NCI-H774 (cell line): ENCODE measurements at regions not wholly inside any gene's neighbourhood (a gene's known extent, or its start where the extent isn't known, plus 50 kb on each side); places are given as distances from the start of the nearest gene placed in this dataset.

Experiments
- DNase-seq: peaks from one replicate; lab custom pipeline; 2025; lab: John Stamatoyannopoulos, UW

GRCh38 chr2:129152514-129152913 is 827.0 kb upstream of the RAB6C start:
- no peak for DNase-seq

DNA sequence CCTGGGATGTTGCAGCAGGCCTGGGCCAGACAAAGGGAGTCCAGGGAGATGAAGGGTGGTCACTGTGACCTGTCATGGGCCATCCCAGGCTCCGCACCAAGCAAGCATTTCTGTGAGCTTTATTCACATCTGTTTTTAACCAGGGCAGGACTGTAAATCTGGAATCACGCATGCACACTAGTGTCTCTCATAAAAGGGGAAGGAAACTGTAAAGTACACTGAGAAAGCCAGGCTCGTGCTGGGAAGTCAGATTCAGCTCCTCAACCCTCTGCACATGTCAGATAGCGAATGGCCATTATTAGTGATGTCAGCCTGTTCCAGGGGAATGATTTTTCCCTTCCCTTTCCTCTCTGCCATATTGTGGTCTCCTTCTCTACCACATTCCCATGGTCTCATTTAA is 818.6 kb upstream of the RAB6C start:
- no peak for DNase-seq

DNA sequence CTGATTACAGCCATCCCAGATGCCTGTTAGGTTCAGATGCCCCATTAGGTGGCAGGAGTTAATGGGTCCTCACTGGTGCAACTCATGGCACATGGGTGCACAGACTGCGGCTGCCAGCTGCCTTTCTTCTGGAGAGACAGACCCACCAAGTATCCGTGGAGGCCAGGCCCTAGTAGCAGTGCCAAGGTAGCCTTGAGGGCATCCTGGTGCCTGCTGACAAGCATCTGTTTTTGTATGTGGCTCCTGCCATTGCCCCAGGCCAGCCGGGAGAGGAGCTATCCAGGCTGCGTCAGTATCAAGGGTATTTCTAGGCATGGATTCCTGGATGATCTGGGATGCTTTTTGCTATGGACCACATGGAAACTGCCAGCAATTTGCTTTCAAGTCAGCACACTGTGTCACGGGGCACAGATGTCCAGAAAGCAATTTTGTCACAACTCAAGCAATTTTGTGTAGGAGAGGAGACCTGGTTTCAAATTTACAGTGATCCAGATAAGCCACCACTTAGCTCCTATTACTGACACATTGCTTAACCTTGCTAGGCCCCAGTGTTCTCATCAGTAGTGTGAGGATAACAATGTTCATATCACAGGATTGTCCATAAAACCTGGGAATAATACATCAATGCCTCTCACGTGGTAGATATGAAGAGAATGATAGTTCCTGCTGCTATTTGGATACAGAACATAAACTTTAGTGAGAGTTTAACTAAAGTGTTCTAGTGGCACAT is 815.1 kb upstream of the RAB6C start:
- no peak for DNase-seq

DNA sequence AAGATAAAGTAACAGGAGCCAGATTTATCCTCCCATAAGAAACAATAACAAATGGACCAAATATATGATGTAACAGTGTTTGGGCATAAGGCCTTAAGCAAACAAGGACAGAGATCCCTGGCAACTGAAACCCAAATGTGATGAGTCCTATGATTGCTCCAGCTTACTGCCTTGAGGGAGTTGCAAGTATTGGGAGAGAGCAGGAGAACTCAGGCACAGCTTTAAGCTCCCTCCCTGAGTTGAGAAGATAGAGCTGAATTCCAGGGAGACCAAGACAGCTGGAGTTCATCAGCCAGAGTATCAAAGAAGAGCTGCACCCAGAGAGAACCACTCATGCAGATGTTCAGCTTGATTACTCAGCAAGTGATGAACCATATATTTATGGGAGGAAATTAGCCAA is 814.5 kb upstream of the RAB6C start:
- DNase-seq, result no peak

DNA sequence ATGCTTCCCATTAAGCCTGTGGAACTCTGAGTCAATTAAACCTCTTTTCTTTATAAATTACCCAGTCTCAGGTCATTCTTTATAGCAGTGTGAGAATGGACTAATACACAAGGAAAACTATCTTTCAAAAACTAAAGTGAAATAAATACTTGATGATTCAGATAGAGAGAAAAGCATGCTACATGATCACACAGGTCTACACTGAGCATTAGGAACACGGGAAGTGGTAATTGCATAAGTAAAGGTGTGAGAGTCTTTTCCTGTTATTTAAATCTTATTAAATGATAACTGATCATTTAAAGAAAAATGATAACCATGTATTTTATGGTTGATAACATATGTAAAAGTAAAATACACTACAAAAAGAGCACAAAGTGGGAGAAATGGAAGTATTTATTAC is 812.0 kb upstream of the RAB6C start:
- DNase-seq, result no peak

GRCh38 chr2:129170570-129170969 is 808.9 kb upstream of the RAB6C start:
- no peak for DNase-seq

- DNase-seq, result no peak
Observed at GRCh38 chr2:129174143-129174542, 805.3 kb upstream of the RAB6C start.

DNA sequence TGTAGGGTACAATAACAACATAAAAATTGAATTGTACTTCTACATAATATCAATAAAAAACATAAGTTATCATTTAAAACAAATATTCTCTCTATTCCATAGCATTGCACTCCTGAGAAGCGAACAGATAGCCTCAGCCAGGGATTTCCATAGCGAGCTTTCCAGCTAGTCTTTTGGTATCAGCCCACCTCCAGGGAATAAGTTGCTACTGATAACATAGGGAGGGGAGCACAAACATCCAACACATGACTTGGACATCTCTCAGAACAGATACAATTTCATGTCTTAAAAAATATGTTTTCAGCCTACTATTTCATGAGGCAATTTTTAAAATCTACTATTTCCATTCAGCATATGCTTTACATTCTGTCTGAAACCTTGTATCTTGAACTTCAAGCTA is 804.4 kb upstream of the RAB6C start:
- no peak for DNase-seq

DNA sequence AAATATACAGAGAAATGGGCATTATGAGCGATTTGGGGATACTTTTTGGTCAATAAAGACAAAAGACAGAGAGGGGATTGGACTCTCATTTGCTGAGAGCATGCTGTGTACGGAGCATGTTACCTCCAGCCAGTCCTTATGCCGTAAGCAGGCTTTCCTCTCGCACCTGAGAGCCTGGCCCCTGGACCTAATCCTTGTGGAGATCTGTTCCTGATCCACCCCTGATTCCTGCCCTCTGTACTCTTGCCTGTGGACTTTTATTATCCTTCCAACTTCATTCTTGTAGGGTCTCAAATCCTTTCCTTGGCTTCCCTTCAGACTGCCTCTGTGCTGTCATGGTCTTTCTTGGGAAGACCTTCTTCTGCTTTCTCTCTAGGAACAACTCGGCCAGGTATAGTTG is 803.1 kb upstream of the RAB6C start:
- no peak for DNase-seq

- no peak for DNase-seq
Observed at GRCh38 chr2:129178356-129178755, 801.1 kb upstream of the RAB6C start.

DNA sequence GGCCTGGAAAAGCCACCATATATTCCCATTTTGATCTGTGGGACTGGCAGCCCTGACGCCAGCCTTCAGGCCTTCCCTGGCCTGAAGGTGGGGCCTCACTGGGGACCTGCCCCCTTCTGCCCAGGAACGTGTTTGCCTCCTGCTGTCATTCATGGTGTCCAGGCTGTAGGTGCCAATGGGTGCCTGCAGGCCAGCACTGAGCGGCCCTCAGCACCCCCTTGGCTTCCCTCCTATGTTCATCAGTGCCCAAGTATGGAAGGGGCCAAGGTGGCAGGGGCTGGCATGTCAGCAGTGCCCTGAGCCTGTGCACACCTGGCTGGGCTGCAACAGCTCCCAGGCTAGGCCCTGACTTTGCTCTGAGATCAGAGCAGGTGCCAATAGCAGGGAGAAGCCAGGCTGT is 800.3 kb upstream of the RAB6C start:
- DNase-seq, result no peak

- no peak for DNase-seq
Observed at GRCh38 chr2:129180124-129180716, 799.2 kb upstream of the RAB6C start.

- DNase-seq, result no peak
Observed at GRCh38 chr2:129181433-129181832, 798.0 kb upstream of the RAB6C start.

DNA sequence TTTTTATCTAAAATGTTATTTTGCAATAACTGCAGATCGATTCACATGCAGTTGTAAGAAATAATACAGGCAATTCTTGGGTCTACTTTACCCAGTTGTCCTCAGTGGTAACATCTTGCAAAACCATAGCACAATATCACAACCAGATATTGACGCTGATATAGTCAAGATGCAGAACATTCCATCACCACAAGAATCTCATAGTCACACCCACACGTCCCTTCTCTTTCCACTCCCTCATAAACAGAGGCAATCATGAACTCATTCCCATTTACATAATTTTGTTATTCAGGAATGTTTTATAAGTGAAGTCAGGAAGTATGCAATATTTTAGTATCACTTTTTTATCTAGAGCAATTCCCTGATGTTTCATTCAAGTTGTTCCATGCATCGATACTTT is 797.5 kb upstream of the RAB6C start:
- no peak for DNase-seq

DNA sequence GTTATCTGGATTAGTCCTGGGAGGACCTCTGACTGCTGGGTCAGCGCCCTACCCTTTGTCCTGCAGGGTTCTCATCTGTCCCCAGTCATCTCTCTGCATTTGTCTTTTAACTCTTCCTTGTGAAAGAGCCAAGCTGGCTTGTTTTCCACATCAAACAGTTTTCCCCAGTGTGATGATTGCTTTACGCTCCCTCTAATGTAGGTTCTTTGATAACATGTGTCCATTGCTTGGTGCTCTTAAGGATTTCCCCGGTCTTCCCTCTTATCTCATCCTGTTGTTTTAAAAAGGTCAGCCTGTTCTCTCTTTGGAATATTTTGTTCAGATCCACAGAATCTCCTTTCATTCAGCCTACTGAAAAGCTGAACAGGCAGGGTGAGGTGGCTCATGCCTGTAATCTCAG is 792.1 kb upstream of the RAB6C start:
- DNase-seq, result no peak

DNA sequence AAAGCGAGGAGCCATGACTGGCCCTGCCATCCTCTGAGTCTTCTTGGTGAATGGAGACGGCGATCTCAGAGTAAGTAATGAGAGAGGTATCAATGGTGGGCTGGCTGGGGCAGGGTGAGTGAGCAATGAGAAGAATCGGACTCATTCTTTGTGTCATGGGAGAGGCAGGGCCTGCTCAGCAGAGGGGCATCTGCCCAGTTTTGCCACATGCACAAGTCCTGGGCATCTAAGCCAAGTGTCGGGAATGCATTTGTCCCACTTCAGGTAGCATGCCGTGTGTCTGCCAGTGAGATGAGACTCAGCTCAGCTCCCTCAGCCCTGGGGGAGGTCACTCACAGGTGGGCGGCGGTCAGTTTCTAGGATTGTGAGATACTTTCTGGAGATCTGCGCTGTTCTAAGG is 791.0 kb upstream of the RAB6C start:
- no peak for DNase-seq

GRCh38 chr2:129189617-129190319 is 789.7 kb upstream of the RAB6C start:
- no peak for DNase-seq

- DNase-seq, result no peak
Observed at GRCh38 chr2:129190494-129190893, 789.0 kb upstream of the RAB6C start.

- no peak for DNase-seq
Observed at GRCh38 chr2:129191530-129191929, 787.9 kb upstream of the RAB6C start.

- no peak for DNase-seq
Observed at GRCh38 chr2:129192117-129192516, 787.3 kb upstream of the RAB6C start.

GRCh38 chr2:129192841-129193253 is 786.6 kb upstream of the RAB6C start:
- no peak for DNase-seq

DNA sequence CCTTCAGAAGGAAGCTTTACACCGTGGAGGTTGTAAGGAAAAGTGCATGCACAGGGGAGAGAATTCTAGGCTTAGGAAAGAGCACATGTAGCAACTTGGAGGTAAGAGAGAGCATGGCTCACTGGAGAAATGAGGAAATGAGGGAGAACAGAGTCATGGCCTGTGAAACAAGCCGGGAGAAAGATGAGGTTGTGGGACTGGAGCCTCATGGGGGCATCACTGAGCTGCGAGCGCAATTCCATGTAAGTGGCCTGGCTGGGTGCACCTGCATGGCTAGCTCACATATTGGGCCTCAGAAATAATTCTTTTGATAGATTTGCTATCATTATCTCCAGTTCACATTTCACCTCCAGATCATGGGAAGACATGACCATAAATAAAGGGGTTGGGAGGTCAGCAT is 785.5 kb upstream of the RAB6C start:
- no peak for DNase-seq

DNA sequence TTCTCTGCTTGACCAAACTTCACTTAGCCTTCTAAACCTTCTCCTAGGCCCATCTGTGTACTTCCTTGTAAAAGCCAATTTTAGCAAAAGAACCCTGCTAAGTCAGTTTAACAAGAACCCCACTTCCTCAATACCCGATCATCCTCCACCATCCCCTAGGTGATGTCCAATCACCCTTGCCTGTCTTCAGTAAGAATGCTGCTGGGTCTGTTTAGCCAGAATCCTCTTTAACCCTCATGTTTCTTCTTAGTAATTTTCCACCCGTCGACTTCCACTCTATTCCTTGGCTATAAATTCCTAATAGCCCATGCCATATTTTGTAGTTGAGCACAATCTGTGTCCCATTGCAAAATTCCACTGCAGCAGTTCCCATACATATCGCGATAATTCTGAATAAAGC is 780.0 kb upstream of the RAB6C start:
- no peak for DNase-seq

GRCh38 chr2:129201696-129202095 is 777.8 kb upstream of the RAB6C start:
- DNase-seq, result no peak
